SK-N-SH (cell line): ENCODE measurements at regions not wholly inside any gene's neighbourhood (a gene's known extent, or its start where the extent isn't known, plus 50 kb on each side); places are given as distances from the start of the nearest gene placed in this dataset.

ENCODE experiments used
- CTCF ChIA-PET: fragments of 300-600, 350-600 bp; formaldehyde crosslinking; extraction: SDS; loops from one replicate; lab custom pipeline; 2021; lab: Yijun Ruan, JAX
- POLR2A ChIA-PET: fragments of 350-600 bp; sonication (Branson Sonifier 250); formaldehyde crosslinking; extraction: SDS; loops from one replicate; lab custom pipeline; 2020; ENCODE audit warnings: antibody characterized with exemption, inconsistent platforms; lab: Yijun Ruan, JAX
- DNase-seq: peaks from one replicate; pipeline ENCODE4 v3.0.0; 2012
- H2AFZ ChIP-seq: fragments of 200-600 bp; sonication (generic); 2 replicates; pipeline ENCODE4 v1.8.1; 2016; ENCODE audit warnings: antibody characterized with exemption, mild to moderate bottlenecking, low read depth
- H3F3A ChIP-seq: fragments of 200-600 bp; sonication (generic); replicated peaks from 2 replicates; pipeline ENCODE3; 2016; ENCODE audit warnings: antibody characterized with exemption, mild to moderate bottlenecking; ENCODE audit not compliant: insufficient read depth
- H3K27ac ChIP-seq, 2 experiments: fragments of 200-500 bp in 1 of 2; fragments of 200-600 bp in 1 of 2; sonication (Bioruptor generic) in 1 of 2; sonication (generic), shearing (Covaris generic) in 1 of 2; 2 replicates each; pipeline versions ENCODE4 v1.5.1 to v1.6.1; 2014 to 2016; ENCODE audit warnings: low read depth in 2 of 2, inconsistent platforms in 1 of 2, low read length in 1 of 2, mild to moderate bottlenecking in 1 of 2, mixed read lengths in 1 of 2
- H3K27me3 ChIP-seq: fragments of 200-600 bp; sonication (generic), shearing (Covaris generic); 2 replicates; pipeline ENCODE4 v1.6.1; 2016; ENCODE audit warnings: mixed run types; ENCODE audit not compliant: insufficient read depth
- H3K36me3 ChIP-seq, 2 experiments: fragments of 200-500 bp in 1 of 2; fragments of 200-600 bp in 1 of 2; sonication (Bioruptor generic) in 1 of 2; sonication (generic) in 1 of 2; replicated peaks in 1 of 2; 2 replicates each; pipeline versions ENCODE3 to v1.5.1; 2014 to 2016; ENCODE audit warnings: low read length in 1 of 2, mild to moderate bottlenecking in 1 of 2; ENCODE audit not compliant: insufficient read depth in 2 of 2, control insufficient read depth in 1 of 2
- H3K4me1 ChIP-seq, 2 experiments: fragments of 200-500 bp in 1 of 2; fragments of 200-600 bp in 1 of 2; sonication (Bioruptor generic) in 1 of 2; sonication (generic), shearing (Covaris generic) in 1 of 2; 2 replicates each; pipeline versions ENCODE4 v1.5.1 to v1.6.1; 2014 to 2016; ENCODE audit warnings: low read depth in 1 of 2, low read length in 1 of 2, mixed run types in 1 of 2; ENCODE audit not compliant: insufficient read depth in 2 of 2, control insufficient read depth in 1 of 2
- H3K4me2 ChIP-seq: fragments of 200-600 bp; sonication (generic), shearing (Covaris generic); 2 replicates; pipeline ENCODE4 v1.6.1; 2017; ENCODE audit warnings: mixed run types
- H3K4me3 ChIP-seq, 2 experiments: fragments of 200-500 bp in 1 of 2; fragments of 200-600 bp in 1 of 2; sonication (Bioruptor generic) in 1 of 2; sonication (generic), shearing (Covaris generic) in 1 of 2; 2 replicates each; pipeline versions ENCODE4 v1.5.1 to v1.8.1; 2014 to 2016; ENCODE audit warnings: low read depth in 2 of 2, inconsistent platforms in 1 of 2, low read length in 1 of 2, mild to moderate bottlenecking in 1 of 2, mixed read lengths in 1 of 2, moderate library complexity in 1 of 2
- H3K79me2 ChIP-seq: fragments of 200-600 bp; sonication (generic); 2 replicates; pipeline ENCODE4 v1.8.1; 2017; ENCODE audit warnings: mild to moderate bottlenecking; ENCODE audit not compliant: insufficient read depth
- H3K9ac ChIP-seq: fragments of 200-600 bp; sonication (generic); 2 replicates; pipeline ENCODE4 v1.6.1; 2017; ENCODE audit warnings: mixed run types
- H3K9me2 ChIP-seq: fragments of 200-600 bp; sonication (generic); 2 replicates; pipeline ENCODE4 v1.6.1; 2017; ENCODE audit warnings: mixed run types
- H3K9me3 ChIP-seq: fragments of 200-600 bp; sonication (generic); 2 replicates; pipeline ENCODE4 v1.6.1; 2017; ENCODE audit warnings: mixed run types, mild to moderate bottlenecking, moderate library complexity
- H4K20me1 ChIP-seq: fragments of 200-600 bp; sonication (generic); 2 replicates; pipeline ENCODE4 v1.6.1; 2017; ENCODE audit warnings: mild to moderate bottlenecking, mixed run types; ENCODE audit not compliant: insufficient read depth
- CHD2 ChIP-seq: fragments of 150-350 bp; IDR thresholded peaks from 2 replicates; pipeline ENCODE4 v1.6.1; 2018; ENCODE audit warnings: low read length; ENCODE audit not compliant: partially characterized antibody
- CTCF ChIP-seq: fragments of 200-600 bp; sonication (generic); IDR thresholded peaks from 2 replicates; pipeline ENCODE4 v1.6.1; 2017; ENCODE audit warnings: antibody characterized with exemption, mild to moderate bottlenecking, moderate library complexity
- EZH2phosphoT487 ChIP-seq: fragments of 200-600 bp; sonication (generic); IDR thresholded peaks from 2 replicates; pipeline ENCODE4 v1.6.1; 2017; ENCODE audit warnings: low read depth, mixed run types, mild to moderate bottlenecking, antibody characterized with exemption, moderate library complexity, borderline replicate concordance
- IRF3 ChIP-seq: fragments of 150-350 bp; IDR thresholded peaks from 2 replicates; pipeline ENCODE4 v1.6.1; 2016; ENCODE audit warnings: mild to moderate bottlenecking, low read depth, low read length
- RAD21 ChIP-seq: IDR thresholded peaks from 2 replicates; pipeline ENCODE4 v1.6.1; 2012; ENCODE audit warnings: mild to moderate bottlenecking, low read length
- REST ChIP-seq: IDR thresholded peaks from 2 replicates; pipeline ENCODE4 v1.6.1; 2012; ENCODE audit warnings: mild to moderate bottlenecking, low read depth, low read length, moderate library complexity
- RFX5 ChIP-seq: IDR thresholded peaks from 2 replicates; pipeline ENCODE4 v1.6.1; 2012; ENCODE audit warnings: mild to moderate bottlenecking, improper control_type of control experiment, low read length
- RXRA ChIP-seq: IDR thresholded peaks from 2 replicates; pipeline ENCODE4 v1.4.0; 2012; ENCODE audit warnings: low read depth, mild to moderate bottlenecking, borderline replicate concordance
- TAF1 ChIP-seq: IDR thresholded peaks from 2 replicates; pipeline ENCODE4 v1.6.1; 2012; ENCODE audit warnings: low read depth, mild to moderate bottlenecking, low read length, moderate library complexity, borderline replicate concordance
- TEAD4 ChIP-seq: IDR thresholded peaks from 2 replicates; pipeline ENCODE4 v1.4.0; 2012; ENCODE audit warnings: mild to moderate bottlenecking, borderline replicate concordance; ENCODE audit not compliant: insufficient read depth
- USF1 ChIP-seq: IDR thresholded peaks from 2 replicates; pipeline ENCODE4 v1.4.0; 2012; ENCODE audit warnings: low read depth, borderline replicate concordance
- USF2 ChIP-seq: fragments of 150-350 bp; IDR thresholded peaks from 2 replicates; pipeline ENCODE4 v1.6.1; 2017; ENCODE audit warnings: antibody characterized with exemption, low read length, low read depth, borderline replicate concordance
- ZBTB33 ChIP-seq: IDR thresholded peaks from 2 replicates; pipeline ENCODE4 v1.4.0; 2012; ENCODE audit warnings: low read depth, borderline replicate concordance
- WGBS: methylation state at CpG from one replicate; pipeline ENCODE4 v1.1.6; 2017; ENCODE audit warnings: low lambda C conversion rate; 5-methylcytosine and 5-hydroxymethylcytosine counted together

GRCh38 chr6:23316131-23316530 is 746.8 kb downstream of the HDGFL1 start:
- no peaks in the 10 kb centered on the region for H3F3A ChIP-seq
- no peak overlapping the region for H3K4me2 ChIP-seq
- ChIA-PET CTCF (no interaction called here), POLR2A (no interaction called here)
- DNase-seq: no peak
- no peaks in the 10 kb centered on the region for H4K20me1 ChIP-seq
- no peaks in the 10 kb centered on the region for H3K27me3 ChIP-seq
- no peak overlapping the region for H2AFZ ChIP-seq
- no peaks in the 10 kb centered on the region for H3K36me3 ChIP-seq
- WGBS: 5% methylated on average over 1 of the region's 1 CpG
- no peaks in the 10 kb centered on the region for H3K9me3 ChIP-seq
- H3K79me2 ChIP-seq: no peaks in the 10 kb centered on the region
- H3K4me1 ChIP-seq: no peaks in the 10 kb centered on the region; a peak in 1 of 4 replicates
- H3K4me3 ChIP-seq: no peak overlapping the region
- no peaks in the 10 kb centered on the region for H3K9me2 ChIP-seq
- no peak overlapping the region for H3K27ac ChIP-seq
- no peak for TF ChIP-seq TEAD4
- TF ChIP-seq RAD21: no peak
- no peak for TF ChIP-seq RXRA
- no peak for TF ChIP-seq RFX5
- TF ChIP-seq EZH2phosphoT487: no peak
- TF ChIP-seq CTCF: no peak
- TF ChIP-seq USF2: no peak
- no peak for TF ChIP-seq IRF3
- TF ChIP-seq TAF1: no peak
- TF ChIP-seq REST: no peak
- no peak for TF ChIP-seq CHD2
- no peak for TF ChIP-seq USF1
- no peak for TF ChIP-seq ZBTB33
- no peak overlapping the region for H3K9ac ChIP-seq
